ENCODE measurements at regions not wholly inside any gene's neighbourhood (a gene's known extent, or its start where the extent isn't known, plus 50 kb on each side); places are given as distances from the start of the nearest gene placed in this dataset.
"Not testable (repeated sequence)": the region's sequence is repeated elsewhere in the genome, so short reads cannot be mapped to it uniquely, and the experiment has no call there.

GRCh38 chr3:124621498-124621897 is 108.8 kb upstream of the UMPS start:
- no peak for DNase-seq

DNA sequence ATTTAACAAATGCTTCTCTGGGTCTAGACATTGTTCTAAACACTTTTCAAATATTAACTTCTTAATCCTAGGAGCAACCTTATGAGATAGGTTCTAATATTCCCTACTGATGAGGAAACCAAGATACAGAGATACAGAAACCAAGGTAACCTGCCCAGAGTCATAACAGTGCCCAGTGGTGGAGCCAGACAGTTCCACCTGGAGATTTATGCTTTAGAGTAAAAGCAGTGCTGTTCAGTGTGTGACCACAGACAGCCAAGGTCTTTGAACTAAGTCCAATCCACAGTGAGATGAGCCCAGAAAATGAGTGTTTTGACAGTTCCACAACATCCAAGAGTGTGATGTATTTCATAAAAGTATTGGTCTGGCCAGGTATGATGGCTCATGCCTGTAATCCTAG is 105.2 kb upstream of the UMPS start:
- no peak for DNase-seq

GRCh38 chr3:124627501-124627908 is 102.7 kb upstream of the UMPS start:
- DNase-seq = no peak

DNA sequence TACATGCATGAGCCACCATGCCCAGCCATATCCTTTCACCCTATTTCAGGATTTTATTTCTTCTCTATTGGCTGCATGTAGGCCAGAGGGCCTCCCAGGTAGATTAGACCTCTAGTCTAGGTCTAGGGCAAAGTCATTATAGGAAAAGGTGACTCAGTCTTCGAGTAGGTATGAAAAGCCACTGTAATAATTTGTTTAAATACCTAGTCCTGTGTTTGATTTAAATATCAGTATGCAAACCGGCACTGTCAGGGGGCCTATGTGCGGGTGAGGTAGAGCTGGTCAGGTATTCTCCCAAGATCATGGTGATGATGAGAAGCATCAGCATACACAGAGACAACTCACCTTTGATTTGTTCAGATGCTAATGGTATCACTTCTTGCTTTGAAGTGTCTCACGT is 101.4 kb upstream of the UMPS start:
- DNase-seq = no peak

- no peak for DNase-seq
Measured at GRCh38 chr3:124629497-124629896, 100.8 kb upstream of the UMPS start.

DNA sequence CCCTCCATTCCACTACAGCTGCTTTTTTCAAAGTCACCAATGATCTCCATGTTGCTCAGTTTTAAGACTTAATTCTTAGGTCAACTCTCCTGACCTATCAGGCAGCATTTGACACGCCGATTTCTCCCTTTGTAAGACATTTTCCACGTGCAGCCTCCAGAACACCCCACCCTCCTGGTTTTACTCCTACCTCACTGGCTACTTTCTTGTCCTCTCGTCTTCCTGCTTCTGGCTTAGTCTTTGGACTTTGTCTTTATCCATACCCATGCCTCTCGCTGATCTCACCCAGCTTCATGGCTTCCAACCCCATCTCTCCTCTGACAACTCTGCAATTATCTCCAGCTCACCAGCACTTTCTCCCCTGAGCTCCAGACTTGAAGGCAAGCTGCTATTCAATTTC is 99.3 kb upstream of the UMPS start:
- DNase-seq = no peak

DNA sequence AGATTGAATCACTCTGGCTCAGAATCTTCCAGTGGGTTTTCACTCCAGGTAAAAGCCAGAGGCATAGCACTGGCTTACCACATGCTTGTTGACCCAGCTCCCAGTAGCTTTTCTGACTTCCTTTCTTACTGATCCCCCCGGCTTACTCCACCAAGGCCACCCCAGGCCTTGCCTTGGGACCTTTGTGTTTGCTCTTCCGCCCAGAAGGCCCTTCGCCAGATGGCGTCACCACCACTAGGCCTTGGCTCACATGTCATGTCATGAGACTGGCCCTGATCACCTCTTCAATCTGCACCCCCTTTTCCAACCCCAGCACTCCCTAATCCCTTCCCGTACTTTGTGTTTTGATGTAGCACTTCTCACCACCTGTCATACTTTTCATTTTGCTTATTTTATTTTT is 98.5 kb upstream of the UMPS start:
- no peak for DNase-seq

GRCh38 chr3:124632566-124633140 is 97.6 kb upstream of the UMPS start:
- no peak for DNase-seq

DNA sequence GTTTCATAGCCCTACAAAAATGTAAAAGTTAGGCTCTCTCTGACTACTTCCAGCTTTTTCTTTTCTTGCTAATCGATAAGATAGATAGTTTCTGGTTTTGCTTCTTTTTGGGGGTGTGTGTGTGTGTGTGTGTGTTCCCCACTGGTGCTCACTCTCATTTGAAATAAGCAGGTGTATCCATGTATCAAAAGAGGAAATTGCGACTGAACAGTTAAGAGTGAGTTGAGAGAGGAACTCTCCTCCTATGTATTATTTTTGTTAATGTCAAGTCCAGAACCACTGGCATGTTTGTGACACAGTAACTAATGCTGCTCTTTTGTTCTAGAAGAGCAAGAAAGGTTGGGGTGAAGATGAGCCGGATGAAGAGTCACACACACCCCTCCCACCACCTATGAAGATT is 96.7 kb upstream of the UMPS start:
- DNase-seq = no peak

DNA sequence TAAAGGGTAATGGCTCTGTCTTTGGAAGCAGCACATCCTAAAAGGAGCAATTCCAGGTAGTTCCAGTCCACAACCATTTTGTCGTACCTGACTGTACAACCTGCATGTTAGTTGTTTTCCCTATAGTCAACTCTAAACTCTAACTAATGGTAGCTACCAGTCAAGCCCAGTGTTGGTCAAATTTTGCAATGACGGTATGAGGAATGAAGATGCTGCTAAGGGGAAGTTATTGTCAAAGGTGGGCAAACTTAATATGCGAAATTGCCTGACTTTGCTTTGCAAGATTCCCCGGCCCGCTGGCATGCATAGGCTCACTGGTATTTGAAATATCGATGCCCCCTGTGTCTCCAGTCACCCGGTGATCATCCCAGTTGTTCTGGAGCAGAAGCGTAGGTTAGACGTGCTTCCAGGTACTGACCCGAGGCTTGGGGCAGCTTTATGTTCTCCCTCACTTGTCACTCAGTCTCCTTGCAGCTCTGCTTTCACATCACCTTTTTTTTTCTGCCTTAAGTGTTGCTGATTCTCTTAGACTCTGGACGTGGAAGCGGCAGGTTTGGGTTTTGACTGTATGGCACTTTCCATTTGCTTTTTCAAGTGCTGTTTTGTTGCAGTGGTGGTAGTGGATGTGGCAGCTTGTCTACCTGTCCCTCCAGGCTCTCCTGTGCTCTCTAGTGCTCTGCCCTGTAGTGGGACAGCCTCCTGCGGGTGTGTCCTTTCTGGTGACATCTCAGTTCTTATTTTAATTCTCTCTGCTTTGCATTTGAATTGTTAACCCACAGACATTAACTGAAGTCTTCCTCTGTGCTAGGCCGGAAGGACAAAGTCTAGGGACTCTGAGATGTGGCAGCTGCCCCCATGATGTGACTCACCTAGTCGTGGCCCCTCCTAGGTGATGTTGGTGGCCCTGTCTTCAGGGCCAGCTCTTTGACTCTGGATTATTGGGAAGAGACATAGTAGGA is 95.8 kb upstream of the UMPS start:
- DNase-seq = no peak

DNA sequence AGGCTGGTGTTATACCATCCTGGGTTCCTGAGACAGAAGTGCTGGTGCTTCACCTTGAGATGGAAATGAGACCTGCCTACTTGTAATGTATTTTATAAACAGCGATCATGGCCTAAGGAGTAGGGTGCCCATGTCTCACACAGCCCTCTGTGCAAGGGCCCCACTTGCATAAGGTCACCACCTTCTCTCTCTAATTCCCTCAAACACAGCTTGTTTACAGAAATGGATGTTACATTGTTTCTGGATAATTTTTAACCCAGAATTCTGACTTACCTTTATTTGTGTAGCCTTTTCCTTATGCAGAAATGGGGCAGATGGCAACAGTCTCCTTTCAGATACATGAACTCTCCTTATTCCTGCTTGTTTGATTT is 95.1 kb upstream of the UMPS start:
- DNase-seq = no peak

DNA sequence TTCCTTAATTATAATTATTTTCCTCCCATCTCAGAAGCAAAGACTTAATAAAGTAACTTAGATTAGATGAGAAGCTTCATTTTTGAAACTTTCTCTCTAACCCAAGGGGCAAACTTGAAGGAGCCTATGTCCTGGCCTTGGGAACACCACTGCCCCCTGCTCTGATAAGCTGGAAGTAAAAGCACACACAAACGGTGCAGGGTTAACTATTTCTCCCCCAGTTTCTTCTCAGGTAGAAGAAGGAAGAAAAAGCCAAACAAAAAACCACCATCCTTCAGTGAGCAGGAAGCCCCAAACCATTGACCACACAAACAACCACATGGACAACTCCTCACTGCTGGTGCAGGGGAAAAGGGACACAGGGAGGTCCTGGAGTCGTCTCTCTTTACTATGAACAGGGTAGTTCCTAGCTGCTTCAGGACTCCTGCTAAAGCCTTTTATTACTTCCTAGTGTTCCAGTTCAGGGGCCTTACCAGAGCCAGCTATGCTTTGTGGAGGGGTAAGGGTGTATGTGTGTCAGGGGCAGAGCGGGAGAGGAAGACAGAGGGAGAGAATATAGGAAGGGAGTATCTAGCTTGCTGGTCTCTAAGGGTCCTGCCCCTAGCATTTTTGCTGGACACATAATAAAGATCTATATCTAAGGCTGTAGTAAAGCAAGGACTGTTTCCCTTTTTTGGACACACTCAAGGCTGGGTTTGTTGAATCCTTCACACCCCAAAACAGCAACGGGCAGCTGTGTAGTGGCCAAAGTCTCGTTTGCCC is 94.0 kb upstream of the UMPS start:
- DNase-seq = no peak

DNA sequence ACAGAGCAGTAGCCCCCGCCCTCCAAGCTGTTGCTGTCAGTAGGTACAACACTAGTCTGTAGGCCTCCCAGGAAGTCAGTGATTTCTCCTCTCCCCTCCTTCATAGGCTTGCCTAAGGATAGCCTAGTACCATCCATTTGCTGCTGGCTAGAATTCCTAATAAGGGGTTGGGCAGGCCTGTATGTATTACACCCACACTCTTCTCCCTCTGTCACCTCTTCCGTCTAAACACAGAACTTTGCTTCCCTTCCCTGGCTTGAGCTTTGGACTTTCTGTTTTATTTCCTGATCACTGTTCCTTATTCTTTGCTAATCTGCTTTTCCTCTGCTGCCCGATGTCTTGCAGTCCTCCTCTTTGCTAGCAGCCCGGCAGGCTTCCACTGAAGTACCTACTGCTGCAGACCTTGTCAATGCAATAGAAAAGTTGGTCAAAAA is 93.4 kb upstream of the UMPS start:
- DNase-seq = no peak

DNA sequence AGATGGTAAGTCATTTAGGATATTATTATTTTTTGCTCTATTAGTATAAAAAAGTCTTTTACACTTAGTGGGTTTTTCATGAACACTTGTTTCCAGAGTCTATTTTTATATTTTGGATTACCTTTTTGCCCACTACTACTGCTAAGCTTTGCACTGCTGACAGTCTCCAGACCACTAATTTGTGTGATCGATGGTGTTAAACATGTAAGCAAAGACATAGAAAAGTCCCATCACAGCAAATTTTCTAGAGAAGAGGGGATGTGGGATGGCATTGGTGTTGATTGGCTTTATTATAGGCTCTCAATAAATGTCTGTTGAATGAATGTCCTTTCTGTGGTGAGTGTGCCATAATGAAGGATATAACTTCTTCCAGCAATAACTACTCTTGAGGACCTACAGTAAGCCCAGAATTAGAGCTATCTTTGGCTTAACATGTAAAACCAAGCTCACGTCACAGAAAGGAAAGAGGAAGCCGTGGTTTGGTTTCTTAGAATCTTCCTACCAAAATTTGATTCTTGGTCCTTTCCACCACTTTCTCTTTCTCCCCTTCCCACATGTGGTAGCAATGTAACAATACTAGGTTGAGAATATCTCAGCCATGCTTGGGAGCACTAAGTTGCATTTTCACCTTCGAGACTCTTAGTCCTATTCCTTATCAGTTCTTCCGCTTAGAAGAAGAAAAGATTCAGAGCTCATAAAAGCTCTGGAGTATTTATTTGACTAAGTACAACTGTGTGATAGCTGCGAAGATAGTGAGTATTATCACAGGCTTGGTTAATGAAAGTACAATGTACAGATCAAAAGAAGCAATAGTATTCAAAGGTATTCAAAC is 90.6 kb upstream of the UMPS start:
- DNase-seq = peak in 1 of 2 experiments; percentile 6

DNA sequence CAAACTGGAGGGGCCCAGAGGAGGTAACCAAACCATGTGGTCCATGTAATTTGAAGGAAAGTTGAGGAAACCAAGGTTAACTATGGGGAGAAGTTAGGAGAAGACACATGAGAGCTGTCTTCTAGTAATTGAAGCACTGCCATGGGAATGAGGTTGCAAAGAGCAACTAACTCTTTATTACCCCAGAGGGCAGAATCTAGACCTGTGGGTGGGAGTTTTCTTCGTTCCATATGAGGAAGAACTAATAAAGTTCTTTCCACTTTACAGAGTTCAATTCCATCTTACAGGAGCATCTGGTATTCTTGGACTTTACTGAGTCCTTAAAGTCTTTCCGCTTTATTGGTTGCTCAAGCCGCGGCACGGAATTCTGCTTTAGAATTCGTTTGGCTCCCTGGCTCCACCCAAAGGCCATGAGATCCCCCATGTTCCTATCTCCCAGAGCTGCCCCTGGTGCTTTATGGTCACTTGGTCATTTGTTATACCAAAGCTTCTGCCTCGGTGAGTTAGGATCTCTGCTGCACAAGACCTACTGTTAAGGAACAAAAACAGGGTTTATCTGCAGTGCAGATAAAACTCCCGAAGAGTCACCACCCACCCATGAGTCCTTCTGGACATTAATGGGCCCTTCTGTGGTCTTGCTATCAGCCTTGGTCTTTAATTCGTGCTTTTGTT is 89.5 kb upstream of the UMPS start:
- DNase-seq = no peak

DNA sequence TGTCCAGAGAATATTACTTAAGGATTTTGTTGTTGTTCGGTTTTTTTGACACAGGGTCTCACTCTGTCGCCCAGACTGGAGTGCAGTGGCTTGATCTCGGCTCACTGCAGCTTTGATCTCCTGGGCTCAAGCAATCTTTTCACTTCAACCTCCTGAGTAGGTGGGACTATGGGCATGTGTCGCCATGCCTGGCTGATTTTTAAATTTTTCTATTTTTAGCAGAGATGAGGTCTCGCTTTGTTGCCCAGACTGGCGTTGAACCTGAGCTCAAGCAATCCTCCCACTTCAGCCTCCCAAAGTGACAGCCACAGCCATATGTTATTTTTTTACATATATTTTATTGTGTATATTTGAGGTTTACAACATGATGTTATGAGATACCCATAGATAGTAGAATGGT is 86.8 kb upstream of the UMPS start:
- no peak for DNase-seq

DNA sequence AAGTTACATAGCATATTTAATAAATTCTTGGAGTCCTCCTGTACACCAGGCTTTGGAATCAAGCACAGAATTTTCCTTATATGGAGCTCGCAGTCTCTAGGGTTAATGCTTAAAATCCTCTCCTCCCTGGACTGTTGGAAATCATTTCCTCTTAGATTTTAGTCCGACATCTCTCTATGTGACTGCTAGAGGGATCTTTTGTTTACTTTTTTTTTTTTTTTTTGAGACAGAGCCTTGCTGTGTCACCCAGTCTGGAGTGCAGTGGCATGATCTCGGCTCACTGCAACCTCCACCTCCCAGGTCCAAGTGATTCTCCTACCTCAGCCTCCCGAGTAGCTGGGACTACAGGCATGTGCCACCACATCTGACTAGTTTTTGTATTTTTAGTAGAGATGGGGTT is 84.1 kb upstream of the UMPS start:
- DNase-seq = not testable (repeated sequence)

- DNase-seq = no peak
Measured at GRCh38 chr3:124648551-124648950, 81.7 kb upstream of the UMPS start.

GRCh38 chr3:124650798-124651197 is 79.5 kb upstream of the UMPS start:
- DNase-seq = no peak

DNA sequence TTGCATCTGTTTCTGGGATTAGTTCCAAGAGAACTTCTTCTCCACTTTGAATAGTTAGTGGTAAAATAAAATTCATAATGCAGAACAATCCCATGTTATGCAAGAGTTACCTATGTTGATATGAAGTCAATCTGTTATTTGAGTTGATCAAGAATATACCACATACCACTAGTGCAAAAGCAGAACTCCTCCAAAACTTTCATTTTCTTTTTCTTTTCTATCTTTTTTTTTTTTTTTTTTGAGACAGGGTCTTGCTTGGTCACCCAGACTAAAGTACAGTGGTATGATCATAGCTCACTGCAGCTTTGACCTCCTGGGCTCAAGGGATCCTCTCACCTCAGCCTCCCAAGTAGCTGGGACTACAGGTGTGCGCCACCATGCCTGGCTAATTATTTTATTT is 78.8 kb upstream of the UMPS start:
- DNase-seq = not testable (repeated sequence)

- no peak for DNase-seq
Measured at GRCh38 chr3:124652009-124652408, 78.2 kb upstream of the UMPS start.

DNA sequence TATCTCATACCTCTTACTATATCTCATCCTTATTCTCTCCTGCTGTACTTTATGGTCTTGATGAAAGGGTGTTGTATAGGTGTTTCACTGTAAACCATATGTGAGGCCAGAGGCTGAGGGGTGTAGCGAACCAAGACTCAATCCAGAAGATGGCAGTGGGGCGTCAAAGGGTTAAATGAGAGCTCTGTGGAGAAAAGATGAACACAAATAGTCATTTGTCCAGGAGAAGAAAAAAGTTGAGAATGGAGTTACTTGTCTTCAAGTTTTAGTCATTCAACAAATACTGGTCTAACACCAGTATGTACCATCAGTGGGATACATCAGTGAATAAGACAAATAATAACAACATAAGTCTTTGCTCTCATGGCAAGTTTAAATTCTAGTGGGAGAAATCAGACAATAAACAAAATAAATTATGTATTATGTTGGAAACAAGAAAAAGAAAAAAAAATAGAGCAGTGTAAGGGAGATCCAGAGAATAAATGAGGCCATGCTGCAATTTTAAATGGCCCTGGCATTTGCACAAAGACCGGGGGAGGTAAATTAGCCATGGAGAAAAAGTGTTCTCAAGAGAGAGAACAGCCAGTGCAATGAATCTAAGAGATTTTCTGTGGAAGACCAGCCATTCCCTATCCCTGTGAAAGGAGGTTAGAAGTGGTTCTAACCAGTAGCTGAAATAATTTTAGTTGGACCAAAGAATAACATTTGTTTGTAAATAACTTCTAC is 77.0 kb upstream of the UMPS start:
- DNase-seq = no peak
